Astrocyte (in vitro differentiated cells and primary cell): ENCODE measurements at regions not wholly inside any gene's neighbourhood (a gene's known extent, or its start where the extent isn't known, plus 50 kb on each side); places are given as distances from the start of the nearest gene placed in this dataset.

ENCODE experiments used
- DNase-seq: peaks from one replicate; pipeline ENCODE4 v3.0.0-alpha.2; 2010; ENCODE audit warnings: low read depth
- FAIRE-seq: peaks from 2 replicates; lab custom pipeline; 2011; peaks lifted over from hg19 to GRCh38; lab: Jason Lieb, UNC
- H2AFZ ChIP-seq: 2 replicates; pipeline ENCODE4 v1.6.0; 2012; ENCODE audit warnings: low read depth, low read length, inconsistent platforms
- H3K27ac ChIP-seq: 2 replicates; pipeline ENCODE4 v1.5.1; 2011; ENCODE audit warnings: low read depth, low read length, inconsistent platforms
- H3K27me3 ChIP-seq: 2 replicates; pipeline ENCODE4 v1.6.0; 2011; ENCODE audit warnings: low read length, inconsistent platforms; ENCODE audit not compliant: insufficient read depth
- H3K36me3 ChIP-seq: 2 replicates; pipeline ENCODE4 v1.5.1; 2011; ENCODE audit warnings: low read length, inconsistent platforms; ENCODE audit not compliant: insufficient read depth
- H3K4me1 ChIP-seq: 2 replicates; pipeline ENCODE4 v1.5.1; 2011; ENCODE audit warnings: low read length, inconsistent platforms; ENCODE audit not compliant: insufficient read depth
- H3K4me2 ChIP-seq: 2 replicates; pipeline ENCODE4 v1.6.0; 2012; ENCODE audit warnings: low read length, inconsistent platforms
- H3K4me3 ChIP-seq: 2 replicates; pipeline ENCODE4 v1.5.1; 2011; ENCODE audit warnings: low read depth, mild to moderate bottlenecking, low read length, inconsistent platforms; ENCODE audit not compliant: insufficient read depth
- H3K79me2 ChIP-seq: 2 replicates; pipeline ENCODE4 v1.6.0; 2012; ENCODE audit warnings: mild to moderate bottlenecking, low read length, inconsistent platforms; ENCODE audit not compliant: insufficient read depth
- H3K9ac ChIP-seq: 2 replicates; pipeline ENCODE4 v1.6.0; 2012; ENCODE audit warnings: mild to moderate bottlenecking, low read length, inconsistent platforms
- H3K9me3 ChIP-seq: 2 replicates; pipeline ENCODE4 v1.5.1; 2012; ENCODE audit warnings: low read depth, mild to moderate bottlenecking, low read length, inconsistent platforms; ENCODE audit not compliant: insufficient read depth
- H4K20me1 ChIP-seq: 2 replicates; pipeline ENCODE4 v1.6.0; 2012; ENCODE audit warnings: low read length, inconsistent platforms; ENCODE audit not compliant: insufficient read depth
- H3K27ac Mint-ChIP-seq: one replicate; pipeline ENCODE4 v1.8.0; 2021; ENCODE audit warnings: mild to moderate bottlenecking, mixed read lengths; ENCODE audit not compliant: unreplicated experiment
- H3K27me3 Mint-ChIP-seq: one replicate; pipeline ENCODE4 v1.8.0; 2021; ENCODE audit warnings: low read depth, mixed read lengths; ENCODE audit not compliant: unreplicated experiment
- H3K36me3 Mint-ChIP-seq: one replicate; pipeline ENCODE4 v1.8.0; 2021; ENCODE audit warnings: low read depth, mixed read lengths; ENCODE audit not compliant: unreplicated experiment
- H3K4me1 Mint-ChIP-seq: one replicate; pipeline ENCODE4 v1.8.0; 2021; ENCODE audit warnings: low read depth, mixed read lengths; ENCODE audit not compliant: unreplicated experiment
- H3K4me3 Mint-ChIP-seq: one replicate; pipeline ENCODE4 v1.8.0; 2021; ENCODE audit warnings: mild to moderate bottlenecking, moderate library complexity, mixed read lengths; ENCODE audit not compliant: unreplicated experiment
- H3K9me3 Mint-ChIP-seq: one replicate; pipeline ENCODE4 v1.8.0; 2021; ENCODE audit warnings: mild to moderate bottlenecking, mixed read lengths; ENCODE audit not compliant: unreplicated experiment
- CTCF ChIP-seq: IDR thresholded peaks from 2 replicates; pipeline ENCODE4 v1.5.1; 2011; ENCODE audit warnings: low read depth, mild to moderate bottlenecking, inconsistent platforms, low read length, moderate library complexity; ENCODE audit not compliant: insufficient read depth
- EZH2 ChIP-seq: IDR thresholded peaks from 2 replicates; pipeline ENCODE4 v1.6.1; 2012; ENCODE audit warnings: mild to moderate bottlenecking, low read length, inconsistent platforms; ENCODE audit not compliant: insufficient read depth

- no peak for DNase-seq
- no peak overlapping the region for H3K4me3 ChIP-seq
- no peaks in the 10 kb centered on the region for H3K4me1 ChIP-seq
- no peak for FAIRE-seq
- no peaks in the 10 kb centered on the region for H3K79me2 ChIP-seq
- TF ChIP-seq CTCF (no peak), EZH2 (no peak)
- Mint-ChIP-seq H3K36me3 (no peaks in the 10 kb centered on the region), H3K4me1 (no peaks in the 10 kb centered on the region), H3K9me3 (no peaks in the 10 kb centered on the region), H3K4me3 (no peak overlapping the region), H3K27ac (no peak overlapping the region), H3K27me3 (no peaks in the 10 kb centered on the region)
- H3K36me3 ChIP-seq, result no peaks in the 10 kb centered on the region
- no peak overlapping the region for H2AFZ ChIP-seq
- no peaks in the 10 kb centered on the region for H3K9me3 ChIP-seq
- no peak overlapping the region for H3K4me2 ChIP-seq
- no peaks in the 10 kb centered on the region for H4K20me1 ChIP-seq
- H3K27ac ChIP-seq, result no peak overlapping the region
- H3K27me3 ChIP-seq, result no peaks in the 10 kb centered on the region
- no peak overlapping the region for H3K9ac ChIP-seq
Observed at GRCh38 chr2:173755798-173756197, 209.4 kb downstream of the SP3 start.

GRCh38 chr2:173759959-173760358 lies 205.2 kb downstream of the SP3 start:
- no peak overlapping the region for H3K4me2 ChIP-seq
- H3K36me3 ChIP-seq, result no peaks in the 10 kb centered on the region
- DNase-seq, result no peak
- H3K9ac ChIP-seq, result no peak overlapping the region
- H3K27me3 Mint-ChIP-seq, result no peaks in the 10 kb centered on the region
- H3K9me3 Mint-ChIP-seq, result peaks cover 3% of the 10 kb centered on the region
- no peak overlapping the region for H3K27ac ChIP-seq
- H3K27ac Mint-ChIP-seq, result no peak overlapping the region
- no peak overlapping the region for H3K4me3 Mint-ChIP-seq
- no peaks in the 10 kb centered on the region for H3K27me3 ChIP-seq
- H3K79me2 ChIP-seq, result no peaks in the 10 kb centered on the region
- no peaks in the 10 kb centered on the region for H3K36me3 Mint-ChIP-seq
- H3K4me1 Mint-ChIP-seq, result no peaks in the 10 kb centered on the region
- no peak for FAIRE-seq
- H3K4me3 ChIP-seq, result no peak overlapping the region
- no peaks in the 10 kb centered on the region for H3K4me1 ChIP-seq
- TF ChIP-seq CTCF, result no peak
- no peak for TF ChIP-seq EZH2
- no peaks in the 10 kb centered on the region for H3K9me3 ChIP-seq
- H4K20me1 ChIP-seq, result no peaks in the 10 kb centered on the region
- no peak overlapping the region for H2AFZ ChIP-seq

- Histone ChIP-seq H2AFZ (no peak overlapping the region), H3K4me1 (no peaks in the 10 kb centered on the region), H3K4me3 (no peak overlapping the region), H3K4me2 (no peak overlapping the region), H3K27ac (no peak overlapping the region), H3K36me3 (no peaks in the 10 kb centered on the region), H3K9me3 (no peaks in the 10 kb centered on the region), H3K79me2 (no peaks in the 10 kb centered on the region), H3K9ac (no peak overlapping the region), H4K20me1 (no peaks in the 10 kb centered on the region), H3K27me3 (no peaks in the 10 kb centered on the region)
- DNase-seq (peak; percentile 32), FAIRE-seq (no peak)
- Mint-ChIP-seq H3K9me3 (peaks cover 3% of the 10 kb centered on the region), H3K36me3 (no peaks in the 10 kb centered on the region), H3K27me3 (no peaks in the 10 kb centered on the region), H3K4me3 (no peak overlapping the region), H3K4me1 (no peaks in the 10 kb centered on the region), H3K27ac (no peak overlapping the region)
- TF ChIP-seq EZH2, result no peak
- TF ChIP-seq CTCF, result no peak
Observed at GRCh38 chr2:173760553-173760952, 204.6 kb downstream of the SP3 start.
